ENCODE measurements at regions not wholly inside any gene's neighbourhood (a gene's known extent, or its start where the extent isn't known, plus 50 kb on each side); places are given as distances from the start of the nearest gene placed in this dataset.

DNA sequence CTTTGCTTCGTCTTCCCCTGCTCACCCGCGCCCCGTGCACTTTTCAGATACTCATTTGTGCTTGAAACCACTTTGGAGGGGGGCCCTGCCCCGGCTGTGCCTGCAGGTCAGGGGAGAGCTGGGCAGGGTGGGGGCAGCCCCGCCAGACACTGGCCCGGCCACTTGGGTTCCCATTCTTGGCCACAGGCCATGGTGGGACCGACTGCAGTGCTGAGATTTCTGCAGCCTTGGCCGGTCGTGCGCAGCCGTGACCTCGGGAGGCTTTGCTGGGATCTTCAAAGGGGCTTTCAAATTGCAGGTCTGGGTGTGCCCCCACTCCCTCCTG is 54.5 kb upstream of the TTC34 start:
- TF ChIP-seq POLR2A (IDR thresholded peaks at IDR 0.05) = no peak
- TF ChIP-seq, protein P1, sequence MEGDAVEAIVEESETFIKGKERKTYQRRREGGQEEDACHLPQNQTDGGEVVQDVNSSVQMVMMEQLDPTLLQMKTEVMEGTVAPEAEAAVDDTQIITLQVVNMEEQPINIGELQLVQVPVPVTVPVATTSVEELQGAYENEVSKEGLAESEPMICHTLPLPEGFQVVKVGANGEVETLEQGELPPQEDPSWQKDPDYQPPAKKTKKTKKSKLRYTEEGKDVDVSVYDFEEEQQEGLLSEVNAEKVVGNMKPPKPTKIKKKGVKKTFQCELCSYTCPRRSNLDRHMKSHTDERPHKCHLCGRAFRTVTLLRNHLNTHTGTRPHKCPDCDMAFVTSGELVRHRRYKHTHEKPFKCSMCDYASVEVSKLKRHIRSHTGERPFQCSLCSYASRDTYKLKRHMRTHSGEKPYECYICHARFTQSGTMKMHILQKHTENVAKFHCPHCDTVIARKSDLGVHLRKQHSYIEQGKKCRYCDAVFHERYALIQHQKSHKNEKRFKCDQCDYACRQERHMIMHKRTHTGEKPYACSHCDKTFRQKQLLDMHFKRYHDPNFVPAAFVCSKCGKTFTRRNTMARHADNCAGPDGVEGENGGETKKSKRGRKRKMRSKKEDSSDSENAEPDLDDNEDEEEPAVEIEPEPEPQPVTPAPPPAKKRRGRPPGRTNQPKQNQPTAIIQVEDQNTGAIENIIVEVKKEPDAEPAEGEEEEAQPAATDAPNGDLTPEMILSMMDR (IDR thresholded peaks at IDR 0.05) = no peak

Data from testis (tissue), 2 donors.